ENCODE measurements at regions not wholly inside any gene's neighbourhood (a gene's known extent, or its start where the extent isn't known, plus 50 kb on each side); places are given as distances from the start of the nearest gene placed in this dataset.

DNA sequence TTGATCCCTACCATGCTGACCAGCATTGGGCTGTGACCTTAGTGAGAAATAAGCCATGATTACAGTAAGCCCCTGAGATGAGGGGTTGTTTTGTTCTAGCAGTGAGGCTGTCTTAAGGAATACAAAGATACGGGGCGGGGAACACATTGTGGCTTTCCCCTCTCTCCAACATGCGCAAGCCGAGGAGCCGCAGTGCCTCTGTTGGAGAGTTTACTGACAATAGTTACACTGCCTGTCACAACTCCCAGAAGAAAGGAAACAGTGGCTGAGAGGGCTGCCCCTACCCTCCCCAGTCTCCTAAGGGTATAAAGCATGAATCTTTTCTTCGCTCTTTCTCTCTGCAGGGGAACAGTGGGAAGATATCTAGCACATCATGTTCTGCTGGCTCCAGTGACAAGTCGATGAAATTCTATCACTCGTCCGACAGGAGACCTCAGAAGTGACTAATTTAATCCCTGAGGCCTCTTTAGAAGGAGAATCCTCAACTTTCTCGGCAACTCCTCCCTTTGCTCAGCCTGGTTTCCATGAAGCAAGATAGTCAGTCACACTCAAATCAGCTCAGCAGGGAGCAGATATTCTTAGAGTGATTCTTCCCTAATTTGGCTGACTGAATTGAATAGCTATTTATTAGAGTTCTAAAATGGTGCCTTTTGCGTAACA lies 409.0 kb upstream of the PROK2 start:
- in situ Hi-C loops (cut with MboI; ENCODE audit: low sequenced_read_pairs), result no loop called here

DNA sequence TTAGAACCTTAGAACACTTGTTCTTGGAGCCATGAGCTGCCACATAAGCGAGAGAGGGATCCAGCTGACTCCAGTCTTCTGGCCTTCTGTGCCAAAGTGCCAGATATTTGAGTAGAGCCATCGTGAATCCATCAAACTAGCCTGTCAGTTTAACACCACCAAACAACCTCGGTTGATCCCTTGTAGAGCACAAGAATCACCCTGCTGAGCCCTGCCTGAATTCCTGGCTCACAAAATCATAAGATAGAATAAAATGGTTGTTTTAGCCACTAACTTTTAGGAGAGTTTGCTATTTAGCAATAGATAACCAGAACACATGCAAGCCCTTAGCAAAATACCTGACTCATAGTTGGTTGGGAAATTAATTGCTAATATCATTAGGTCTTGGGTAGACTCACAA lies 407.6 kb upstream of the PROK2 start:
- in situ Hi-C loops (cut with MboI; ENCODE audit: low sequenced_read_pairs), result no loop called here

DNA sequence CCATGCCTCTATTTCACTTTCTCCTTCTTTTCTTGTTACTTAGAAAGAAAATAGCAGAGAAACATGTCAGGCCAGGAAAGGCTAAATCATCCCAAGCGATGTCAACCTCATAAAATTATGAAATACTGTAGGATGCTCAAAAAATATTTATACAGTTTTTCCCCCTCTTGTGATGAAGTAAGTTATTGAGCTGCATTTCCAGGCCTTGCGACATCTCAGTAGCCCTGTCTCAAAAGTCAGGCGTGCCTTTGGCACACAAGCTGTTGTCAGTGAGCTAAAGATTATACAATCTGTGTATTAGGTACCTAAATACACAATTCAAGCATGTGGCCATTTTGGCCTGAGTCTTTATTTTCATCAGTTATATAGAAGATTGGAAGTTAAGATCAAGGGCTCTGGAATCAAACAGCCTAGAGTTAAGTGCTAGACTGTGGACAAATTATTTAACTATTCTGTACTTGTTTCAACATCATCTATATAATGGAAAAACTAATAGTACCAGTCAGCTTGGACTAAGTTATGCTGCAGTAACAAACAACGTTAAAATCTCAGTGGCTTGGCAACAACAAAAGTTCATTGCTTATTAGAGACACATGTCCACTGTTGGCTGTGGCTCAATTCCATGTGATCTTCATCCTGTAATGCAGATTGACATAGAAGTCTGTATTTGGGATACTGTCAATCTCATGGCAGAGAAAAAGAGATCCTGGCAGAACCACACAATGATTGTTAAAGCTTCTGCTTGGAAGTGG lies 406.4 kb upstream of the PROK2 start:
- in situ Hi-C loops (cut with MboI; ENCODE audit: low sequenced_read_pairs), result no loop called here

DNA sequence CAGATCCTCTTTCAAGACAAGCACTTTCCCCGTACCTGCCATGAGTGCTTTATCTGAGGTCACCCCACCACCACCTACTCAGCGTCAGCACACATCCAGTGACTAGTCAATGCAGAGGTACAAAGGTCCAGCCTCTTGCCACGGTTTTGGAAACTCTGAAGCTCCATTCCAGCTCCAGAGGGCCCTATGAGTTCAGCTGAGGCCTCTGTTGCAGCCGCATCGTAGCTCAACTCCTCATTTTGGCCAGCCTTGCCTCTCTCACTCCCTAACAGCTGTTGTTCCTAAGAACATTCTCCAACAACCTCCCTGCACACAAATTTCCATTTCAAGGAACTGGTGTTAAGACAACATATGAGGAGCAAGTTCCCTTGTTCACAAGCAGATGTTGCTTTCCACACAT lies 405.1 kb upstream of the PROK2 start:
- in situ Hi-C loops (cut with MboI; ENCODE audit: low sequenced_read_pairs), result no loop called here

DNA sequence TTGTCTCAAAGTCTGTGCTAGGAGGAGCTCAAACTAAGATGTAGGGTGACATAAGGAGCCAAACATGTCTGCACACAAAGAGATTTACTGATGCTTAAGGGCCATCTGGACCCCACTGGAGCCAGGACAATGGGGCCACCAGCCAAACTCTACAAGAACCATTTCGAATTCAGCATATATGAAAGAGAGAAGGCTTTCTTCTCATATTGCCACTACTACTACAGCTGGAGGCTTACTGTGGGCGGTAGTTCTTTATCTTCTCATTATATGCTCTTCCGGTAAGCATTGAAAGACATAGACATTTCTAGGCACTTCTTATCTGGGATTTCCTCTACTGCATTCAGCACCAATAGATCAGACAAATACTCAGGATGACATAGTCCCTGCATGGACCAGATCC lies 404.4 kb upstream of the PROK2 start:
- in situ Hi-C loops (cut with MboI; ENCODE audit: low sequenced_read_pairs), result no loop called here

DNA sequence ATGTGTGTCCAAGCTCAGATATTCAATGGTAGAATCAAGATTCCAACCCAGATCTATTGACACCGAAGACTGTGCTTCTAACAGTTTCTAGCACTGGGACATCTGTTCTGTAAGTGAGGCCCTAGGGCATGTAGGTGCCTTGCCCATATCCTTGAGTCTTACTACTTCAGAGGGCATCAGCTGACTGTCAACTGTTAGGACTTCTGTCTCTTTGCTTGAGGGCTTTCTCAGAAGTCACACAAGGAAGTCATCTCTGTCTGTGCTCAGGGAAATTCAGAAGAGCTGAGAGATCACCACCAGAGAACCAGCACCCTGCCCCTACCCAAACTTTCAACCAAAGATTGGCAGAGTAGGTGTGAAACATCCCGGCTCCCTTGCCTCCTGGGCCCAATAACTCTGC lies 403.6 kb upstream of the PROK2 start:
- in situ Hi-C loops (cut with MboI; ENCODE audit: low sequenced_read_pairs), result no loop called here

DNA sequence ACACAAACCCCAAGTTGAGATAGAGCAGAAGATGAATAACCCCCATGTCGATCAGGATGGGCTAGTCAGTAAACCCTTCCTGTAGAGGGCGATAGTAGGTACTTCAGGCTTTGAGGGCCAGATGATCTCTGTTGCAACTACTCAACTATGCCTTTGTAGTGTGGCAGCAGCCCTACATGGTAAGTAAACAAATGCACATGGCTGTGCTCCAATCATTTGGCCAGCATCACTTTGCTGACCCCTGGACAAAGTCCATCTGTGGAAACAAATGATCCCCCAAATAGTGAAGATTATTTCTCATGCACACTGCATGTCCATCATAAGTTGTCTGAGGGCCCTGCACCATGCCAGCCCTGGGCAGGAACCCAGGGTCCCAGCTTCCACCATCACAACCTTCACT lies 402.2 kb upstream of the PROK2 start:
- in situ Hi-C loops (cut with MboI; ENCODE audit: low sequenced_read_pairs), result no loop called here

DNA sequence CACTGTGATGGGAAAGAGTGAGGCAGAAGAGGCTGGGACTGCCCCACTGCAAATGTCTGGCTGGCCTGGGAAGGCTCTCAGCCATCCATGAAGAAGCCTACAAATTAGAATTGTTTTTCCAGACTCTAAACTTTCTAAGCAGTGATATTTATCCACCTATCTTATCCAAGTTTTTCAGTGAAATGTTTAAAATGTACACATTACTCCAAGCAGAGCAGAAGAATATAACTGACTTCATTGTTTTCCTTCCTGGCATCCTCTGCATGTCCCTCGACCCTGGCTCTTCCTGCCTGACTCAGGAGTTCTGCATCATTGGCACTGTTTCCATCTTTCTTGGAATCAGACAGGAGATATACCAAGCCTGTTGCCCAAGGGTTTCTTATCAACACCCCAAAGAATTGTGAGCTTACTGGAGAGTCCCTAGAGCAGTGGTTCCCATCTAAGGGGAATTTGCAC lies 401.5 kb upstream of the PROK2 start:
- in situ Hi-C loops (cut with MboI; ENCODE audit: low sequenced_read_pairs), result no loop called here

DNA sequence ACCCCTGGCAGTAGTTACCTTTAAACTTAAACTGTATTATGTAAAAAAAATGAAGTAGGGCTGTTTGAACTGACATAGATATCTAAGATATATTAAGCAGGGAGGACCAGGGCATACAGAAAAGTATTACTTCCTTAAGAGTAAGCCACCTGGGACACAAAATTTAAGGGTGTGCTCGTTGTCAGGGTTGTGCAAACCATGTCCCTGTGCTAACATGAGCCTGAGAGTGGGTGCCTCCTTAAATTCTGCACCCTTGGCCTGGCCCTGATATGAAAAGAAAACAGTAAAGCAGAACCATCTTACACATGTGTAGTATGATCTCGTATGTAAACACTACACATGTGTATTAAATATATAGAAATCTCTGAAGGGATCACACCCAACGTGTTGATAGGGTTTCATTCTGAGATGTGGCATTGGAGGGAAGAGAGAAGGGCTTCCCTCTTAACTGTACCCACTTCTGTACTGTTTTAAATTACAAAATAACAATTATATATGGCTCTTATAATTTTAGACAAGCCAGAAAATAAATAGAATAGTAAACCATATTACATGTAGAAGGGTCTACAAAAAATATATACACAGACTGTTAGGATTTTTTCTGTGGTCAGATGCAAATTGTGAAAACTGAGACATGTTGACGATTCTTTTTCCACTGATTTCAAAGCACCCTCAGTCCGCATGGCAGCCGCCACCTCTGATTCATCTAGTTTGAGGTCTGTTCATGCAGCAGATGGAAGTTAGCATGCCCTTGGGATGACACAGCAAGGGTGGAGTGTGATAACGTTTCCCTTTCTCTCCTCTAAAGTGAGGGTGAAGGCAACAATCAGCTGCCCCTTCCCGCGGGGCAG lies 400.8 kb upstream of the PROK2 start:
- in situ Hi-C loops (cut with MboI; ENCODE audit: low sequenced_read_pairs), result no loop called here

DNA sequence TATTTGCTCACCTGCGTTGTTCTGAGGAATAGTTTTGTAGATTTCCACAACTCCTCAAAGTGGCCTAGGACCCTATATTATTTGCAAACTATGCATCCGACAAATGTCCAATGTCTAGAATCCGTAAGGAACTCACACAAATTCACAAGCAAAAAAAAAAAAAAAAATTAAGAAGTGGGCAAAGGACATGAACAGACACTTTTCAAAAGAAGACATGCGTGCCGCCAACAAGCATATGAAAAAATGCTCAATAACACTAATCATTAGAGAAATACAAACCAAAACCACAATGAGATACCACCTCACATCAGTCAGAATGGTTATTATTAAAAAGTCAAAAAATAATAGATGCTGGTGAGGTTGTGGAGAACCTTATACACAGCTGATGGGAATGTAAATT lies 398.5 kb upstream of the PROK2 start:
- in situ Hi-C loops (cut with MboI; ENCODE audit: low sequenced_read_pairs), result no loop called here

DNA sequence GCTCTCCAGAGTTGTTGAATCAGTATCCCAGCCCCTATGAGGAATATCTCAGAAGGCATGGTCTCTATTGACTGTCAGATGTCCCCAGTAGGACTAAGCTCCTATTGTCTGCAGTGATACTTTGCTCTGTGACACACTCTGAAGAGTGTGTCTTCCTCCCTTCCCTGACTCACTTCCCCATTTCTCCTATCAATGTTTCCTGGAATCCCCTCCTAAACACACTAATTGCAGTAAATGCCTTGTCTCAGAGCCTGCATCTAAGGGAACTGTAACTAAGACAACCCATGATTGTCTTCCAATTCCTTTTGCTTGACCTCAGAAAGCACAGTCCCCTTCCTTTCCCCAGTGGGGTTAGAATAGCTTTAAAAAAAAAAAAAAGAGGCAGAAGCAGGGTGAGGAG lies 397.3 kb upstream of the PROK2 start:
- in situ Hi-C loops (cut with MboI; ENCODE audit: low sequenced_read_pairs), result no loop called here

DNA sequence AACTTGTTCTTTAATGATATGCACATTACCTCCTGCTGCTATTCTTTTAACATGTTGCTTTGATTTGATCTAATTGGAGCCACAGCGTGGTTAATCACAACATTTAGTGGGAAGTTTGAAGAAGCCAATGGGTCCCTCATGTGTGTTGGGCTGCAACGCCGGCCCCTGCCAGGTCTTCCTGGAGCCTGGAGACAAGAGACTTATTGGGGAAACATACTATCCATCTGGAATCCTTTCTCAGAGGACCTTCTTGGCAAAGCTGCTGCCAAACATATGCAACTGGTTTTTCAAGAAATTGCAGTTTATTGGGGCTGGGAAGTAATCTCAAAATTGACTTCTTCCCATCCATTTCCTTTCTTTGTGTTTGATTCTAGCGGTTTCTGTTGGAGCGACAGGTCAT lies 396.3 kb upstream of the PROK2 start:
- in situ Hi-C loops (cut with MboI; ENCODE audit: low sequenced_read_pairs), result no loop called here

DNA sequence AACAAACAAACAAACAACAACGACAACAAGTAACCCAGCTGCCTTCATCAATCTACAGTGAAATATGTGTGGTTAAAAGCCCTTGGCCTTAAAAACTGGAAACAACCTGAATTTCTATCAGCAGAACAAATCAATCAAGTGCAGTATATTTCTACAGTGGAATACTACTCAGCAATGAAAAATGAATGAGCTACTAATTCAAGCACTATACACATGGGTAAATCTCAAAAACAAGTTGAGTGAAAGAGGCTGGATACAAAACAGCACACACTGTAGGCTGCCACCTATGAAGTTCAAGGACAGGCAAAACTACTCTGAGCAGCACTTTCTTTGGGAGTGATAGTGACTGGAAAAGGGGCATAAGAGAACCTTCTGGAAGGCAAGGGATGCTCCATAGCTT lies 395.5 kb upstream of the PROK2 start:
- in situ Hi-C loops (cut with MboI; ENCODE audit: low sequenced_read_pairs), result no loop called here

DNA sequence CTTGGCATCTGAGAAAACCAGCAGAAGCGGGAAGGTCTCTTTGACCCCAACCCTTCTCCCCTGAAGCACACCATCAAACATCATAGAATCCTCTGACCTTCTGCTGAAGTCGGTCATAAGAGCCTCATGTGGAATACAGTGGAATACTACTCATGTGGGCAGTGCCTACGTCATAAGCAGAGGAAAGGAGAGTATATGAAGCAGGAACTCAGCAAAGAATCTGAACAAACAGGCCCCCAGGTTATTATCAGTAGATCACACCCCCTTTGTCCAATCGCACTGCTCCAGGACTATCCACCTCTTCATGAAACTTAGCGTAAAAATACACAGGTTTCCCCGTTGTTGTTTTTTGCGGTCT lies 394.1 kb upstream of the PROK2 start:
- in situ Hi-C loops (cut with MboI; ENCODE audit: low sequenced_read_pairs), result no loop called here

DNA sequence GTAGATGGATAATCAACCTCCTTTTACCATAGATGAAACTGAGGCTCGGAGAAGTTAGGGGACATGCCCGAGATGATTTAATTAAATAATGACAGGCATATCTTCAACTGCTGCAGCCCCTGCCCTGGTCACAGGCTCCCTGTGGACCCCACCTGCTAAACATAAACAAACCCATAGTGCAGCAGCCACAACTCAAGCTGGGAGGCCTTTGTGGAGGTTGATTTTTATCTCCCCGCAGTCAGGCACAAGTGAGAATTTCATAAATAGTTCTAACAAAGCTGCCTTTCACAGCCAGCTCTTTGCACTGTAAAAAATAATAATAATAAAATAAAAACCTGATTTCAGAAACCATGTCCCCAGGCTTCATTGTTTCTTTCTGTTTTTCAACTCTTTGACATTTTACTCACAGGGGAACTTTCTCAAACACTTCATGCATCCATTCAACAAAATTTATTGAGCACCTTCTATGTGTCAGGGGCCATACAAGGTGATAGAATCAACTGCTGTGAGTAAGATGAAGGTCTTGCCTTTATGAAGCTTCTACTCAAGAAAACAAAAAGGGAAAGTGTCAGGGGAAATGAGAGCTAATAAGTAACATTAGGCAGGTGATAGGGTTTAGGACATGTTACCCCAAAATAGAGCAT lies 393.6 kb upstream of the PROK2 start:
- in situ Hi-C loops (cut with MboI; ENCODE audit: low sequenced_read_pairs), result no loop called here

DNA sequence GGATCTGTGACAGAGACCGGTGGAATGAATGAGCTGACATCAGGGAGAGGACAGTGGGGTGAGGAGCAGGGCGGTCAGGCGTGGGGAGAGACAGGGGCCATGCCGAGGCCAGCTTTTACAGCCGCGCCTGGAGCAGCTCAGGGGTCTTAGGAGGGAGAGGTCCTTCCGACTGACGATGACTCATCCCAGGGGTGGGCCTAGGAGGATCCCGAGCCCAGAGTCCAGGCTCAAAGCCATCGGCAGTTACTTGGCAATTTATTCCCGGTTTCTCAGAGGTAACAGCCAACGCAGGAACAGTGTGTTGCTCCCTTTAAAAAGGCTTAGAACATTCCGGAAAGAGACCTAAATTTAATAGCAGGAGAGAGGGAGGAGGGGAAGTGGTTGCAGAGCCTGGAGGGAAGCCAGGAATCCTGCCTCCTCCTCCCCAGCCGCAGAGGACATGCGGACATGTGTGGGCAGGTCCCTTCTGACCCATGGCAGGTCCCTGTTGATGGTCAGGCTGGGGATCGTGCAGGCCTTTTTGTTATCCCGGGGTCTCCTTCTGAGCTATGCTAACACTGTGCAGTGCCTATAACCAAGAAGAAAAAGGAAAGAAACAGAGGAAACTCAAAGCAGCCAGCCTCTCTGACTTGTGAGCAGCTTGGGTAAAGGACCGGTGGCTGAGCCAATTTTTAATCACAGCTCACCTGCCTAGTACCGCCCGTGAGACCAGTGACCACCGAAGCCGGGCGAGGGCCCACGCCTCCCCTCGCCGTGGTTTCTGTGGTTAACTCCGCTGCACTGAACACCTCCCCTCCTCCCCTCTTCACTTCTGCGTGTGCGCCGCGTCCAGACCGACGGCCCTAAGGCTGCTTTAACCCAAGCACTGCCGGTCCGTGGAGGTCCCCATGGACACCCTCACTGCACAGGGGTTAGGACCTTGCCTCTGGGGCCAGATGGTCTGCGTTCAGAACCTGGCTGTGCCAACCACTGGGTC lies 392.4 kb upstream of the PROK2 start:
- in situ Hi-C loops (cut with MboI; ENCODE audit: low sequenced_read_pairs), result no loop called here

DNA sequence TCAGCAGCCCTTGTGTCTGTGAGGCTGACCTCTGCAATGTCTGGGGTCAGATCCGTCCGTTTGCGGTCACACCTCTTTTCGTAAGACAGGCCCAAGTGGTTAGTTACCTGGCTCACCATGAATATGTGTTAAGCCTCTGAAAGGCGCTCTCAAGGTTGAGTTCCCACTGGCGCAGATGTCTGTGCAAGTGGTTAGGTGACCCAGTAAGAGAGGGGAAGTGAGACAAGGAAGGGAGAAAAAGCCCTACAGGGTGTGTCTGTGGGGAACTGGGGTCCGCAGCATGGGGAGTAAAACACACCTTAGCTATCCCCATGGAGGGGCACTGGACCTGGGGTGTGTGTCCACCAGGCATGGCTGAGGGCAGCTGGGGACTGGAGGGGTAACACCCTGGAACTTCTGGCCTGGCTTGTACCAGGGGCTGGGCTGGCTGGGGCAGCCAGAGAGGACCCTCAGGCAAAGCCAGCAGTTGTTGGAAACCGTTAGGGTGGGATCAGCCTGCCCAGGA lies 391.6 kb upstream of the PROK2 start:
- in situ Hi-C loops (cut with MboI; ENCODE audit: low sequenced_read_pairs), result no loop called here

DNA sequence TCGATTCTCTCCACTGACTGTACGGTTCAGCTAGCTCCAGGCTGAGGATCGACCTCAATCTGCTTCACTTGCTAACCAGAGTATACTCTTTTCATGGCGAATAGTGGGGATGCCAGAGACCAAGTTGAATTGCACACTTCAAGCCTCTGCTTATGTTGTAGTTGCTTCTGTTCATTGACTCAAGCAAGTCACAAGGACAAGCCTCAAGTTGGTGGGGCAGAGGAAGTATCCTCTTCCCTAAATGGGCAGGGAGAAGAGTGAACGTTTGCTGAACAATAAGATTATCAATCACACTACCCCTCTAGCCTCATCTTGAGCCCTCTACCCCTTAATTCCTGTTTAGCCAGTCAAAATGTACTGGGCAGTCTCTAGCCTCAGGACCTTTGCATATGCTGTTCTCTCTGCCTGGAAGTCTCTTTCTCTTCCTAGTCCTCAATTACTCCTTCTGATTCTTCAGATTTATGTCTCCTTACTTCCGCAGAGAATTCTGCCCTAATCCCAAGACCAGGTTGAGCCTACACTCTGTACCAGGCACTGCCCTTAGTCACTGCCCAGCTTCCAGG lies 390.4 kb upstream of the PROK2 start:
- in situ Hi-C loops (cut with MboI; ENCODE audit: low sequenced_read_pairs), result no loop called here

DNA sequence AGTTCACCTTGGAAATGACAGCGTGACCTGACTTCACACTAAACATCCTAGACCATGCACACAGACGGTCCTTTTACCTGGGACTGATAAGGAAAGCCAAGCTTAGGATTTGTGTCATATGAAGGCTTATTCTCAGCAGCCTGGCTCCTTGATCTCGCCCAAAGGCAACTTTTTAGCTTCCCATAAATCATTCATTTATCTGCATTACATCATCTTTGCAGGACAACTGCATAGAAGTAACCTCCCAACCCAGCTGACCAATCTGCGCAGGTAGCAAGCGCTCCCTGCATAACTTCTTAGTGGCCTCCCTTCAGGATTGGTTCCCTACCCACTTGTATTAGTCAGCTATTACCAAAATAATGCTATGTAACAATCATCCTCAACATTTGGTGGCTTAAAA lies 389.9 kb upstream of the PROK2 start:
- in situ Hi-C loops (cut with MboI; ENCODE audit: low sequenced_read_pairs), result no loop called here

DNA sequence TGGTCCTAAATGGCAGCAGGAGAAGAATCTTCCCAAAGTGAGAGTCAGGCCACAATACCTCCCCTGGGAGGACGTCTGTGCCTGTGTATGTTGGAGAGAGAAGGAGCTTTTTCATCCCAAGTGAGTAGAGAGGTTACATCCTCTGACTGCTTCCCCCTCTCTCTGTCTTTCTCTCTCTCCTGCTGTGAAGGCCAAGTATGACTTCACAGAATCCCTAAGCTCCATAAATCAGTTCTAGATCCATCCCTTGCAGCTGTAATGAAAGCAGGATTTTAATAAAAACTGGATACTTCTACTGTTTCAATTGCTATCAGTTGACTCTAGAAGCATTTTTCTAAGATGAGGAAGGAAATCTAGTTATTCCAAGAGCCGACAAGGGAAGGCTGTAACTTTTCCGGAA lies 389.1 kb upstream of the PROK2 start:
- in situ Hi-C loops (cut with MboI; ENCODE audit: low sequenced_read_pairs), result no loop called here

All from HL-60/S4 treated with retinoic acid at 250 ng/mL for 4 days and 3 days (cell line).